DOHH2 (cell line): ENCODE measurements at regions not wholly inside any gene's neighbourhood (a gene's known extent, or its start where the extent isn't known, plus 50 kb on each side); places are given as distances from the start of the nearest gene placed in this dataset.

Source experiments
- H3F3A ChIP-seq: fragments of 200-600 bp; sonication (generic), shearing (Covaris generic); 2 replicates; pipeline ENCODE4 v1.6.0; 2016; ENCODE audit warnings: antibody characterized with exemption, mild to moderate bottlenecking; ENCODE audit not compliant: control insufficient read depth, insufficient read depth
- H3K27ac ChIP-seq: fragments of 200-600 bp; sonication (generic); 2 replicates; pipeline ENCODE4 v1.5.1; 2014; ENCODE audit warnings: low read depth, mild to moderate bottlenecking, low read length, moderate library complexity
- H3K27me3 ChIP-seq: fragments of 200-600 bp; sonication (generic); 2 replicates; pipeline ENCODE4 v1.6.1; 2014; ENCODE audit warnings: mild to moderate bottlenecking, low read length, mixed read lengths; ENCODE audit not compliant: control insufficient read depth
- H3K36me3 ChIP-seq: fragments of 200-600 bp; sonication (generic); 2 replicates; pipeline ENCODE4 v1.6.1; 2014; ENCODE audit warnings: mild to moderate bottlenecking, low read length, moderate library complexity, mixed read lengths; ENCODE audit not compliant: control insufficient read depth
- H3K4me1 ChIP-seq: fragments of 200-600 bp; sonication (generic); 2 replicates; pipeline ENCODE4 v1.6.1; 2014; ENCODE audit warnings: mild to moderate bottlenecking, low read length, mixed read lengths; ENCODE audit not compliant: control insufficient read depth
- H3K4me2 ChIP-seq: fragments of 200-600 bp; sonication (generic); 2 replicates; pipeline ENCODE4 v1.6.0; 2014; ENCODE audit warnings: mild to moderate bottlenecking, low read length, moderate library complexity
- H3K4me3 ChIP-seq: fragments of 200-600 bp; sonication (generic); 2 replicates; pipeline ENCODE4 v1.5.1; 2014; ENCODE audit warnings: mild to moderate bottlenecking, low read length, mixed read lengths
- H3K79me2 ChIP-seq: fragments of 200-600 bp; sonication (generic); 2 replicates; pipeline ENCODE4 v1.6.1; 2014; ENCODE audit warnings: mild to moderate bottlenecking, low read length, mixed read lengths; ENCODE audit not compliant: control insufficient read depth
- H3K9me2 ChIP-seq: fragments of 200-600 bp; sonication (generic); replicated peaks from 2 replicates; pipeline ENCODE4 v1.6.1; 2014; ENCODE audit warnings: mild to moderate bottlenecking, low read length, mixed read lengths; ENCODE audit not compliant: control insufficient read depth
- H3K9me3 ChIP-seq: fragments of 200-600 bp; sonication (generic); 2 replicates; pipeline ENCODE4 v1.6.1; 2014; ENCODE audit warnings: antibody characterized with exemption, low read length, mixed read lengths; ENCODE audit not compliant: control insufficient read depth, insufficient read depth
- H4K20me1 ChIP-seq: fragments of 200-600 bp; sonication (generic); 2 replicates; pipeline ENCODE4 v1.6.0; 2014; ENCODE audit warnings: low read depth, mild to moderate bottlenecking, antibody characterized with exemption, low read length, moderate library complexity; ENCODE audit not compliant: control insufficient read depth, insufficient read depth
- EZH2phosphoT487 ChIP-seq: fragments of 200-600 bp; sonication (generic); IDR thresholded peaks from 2 replicates; pipeline ENCODE4 v1.6.1; 2017; ENCODE audit warnings: borderline replicate concordance, mild to moderate bottlenecking, antibody characterized with exemption, low read length, moderate library complexity, mixed read lengths
- TF ChIP-seq, protein P1 (sequence below): fragments of 200-600 bp; sonication (generic); IDR thresholded peaks from one replicate; pipeline ENCODE4 v1.5.1; 2014; ENCODE audit warnings: antibody characterized with exemption, mild to moderate bottlenecking, low read depth, low read length; ENCODE audit not compliant: poor library complexity, severe bottlenecking

DNA sequence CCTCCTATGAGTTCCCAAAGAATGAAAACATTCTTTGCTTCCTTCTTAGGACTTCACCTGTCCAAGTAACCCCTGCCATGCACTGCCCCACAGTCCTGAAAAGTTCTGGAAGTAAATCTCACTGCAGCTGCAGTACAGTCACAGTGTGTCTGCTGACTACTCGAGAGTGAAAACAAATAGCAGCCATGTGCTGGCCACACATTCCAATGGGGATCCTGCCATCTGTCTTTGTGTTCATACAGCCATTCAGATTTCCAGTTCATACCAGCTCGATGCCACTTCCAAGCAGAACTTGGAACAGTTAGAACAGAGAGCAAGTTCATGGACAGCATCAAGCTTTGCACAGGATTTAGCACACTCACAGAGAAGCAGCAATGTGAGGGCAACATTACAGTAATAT lies 629.9 kb upstream of the ACVR2A start:
- Histone ChIP-seq H3K4me3 (no peak overlapping the region), H3K36me3 (no peaks in the 10 kb centered on the region), H3K27ac (no peak overlapping the region), H4K20me1 (no peaks in the 10 kb centered on the region), H3K9me2 (no peaks in the 10 kb centered on the region), H3K27me3 (no peaks in the 10 kb centered on the region), H3K79me2 (no peaks in the 10 kb centered on the region), H3F3A (no peaks in the 10 kb centered on the region), H3K9me3 (no peaks in the 10 kb centered on the region; the same call in 1 of the 2 replicates), H3K4me2 (no peak overlapping the region), H3K4me1 (no peaks in the 10 kb centered on the region)
- TF ChIP-seq, protein P1, sequence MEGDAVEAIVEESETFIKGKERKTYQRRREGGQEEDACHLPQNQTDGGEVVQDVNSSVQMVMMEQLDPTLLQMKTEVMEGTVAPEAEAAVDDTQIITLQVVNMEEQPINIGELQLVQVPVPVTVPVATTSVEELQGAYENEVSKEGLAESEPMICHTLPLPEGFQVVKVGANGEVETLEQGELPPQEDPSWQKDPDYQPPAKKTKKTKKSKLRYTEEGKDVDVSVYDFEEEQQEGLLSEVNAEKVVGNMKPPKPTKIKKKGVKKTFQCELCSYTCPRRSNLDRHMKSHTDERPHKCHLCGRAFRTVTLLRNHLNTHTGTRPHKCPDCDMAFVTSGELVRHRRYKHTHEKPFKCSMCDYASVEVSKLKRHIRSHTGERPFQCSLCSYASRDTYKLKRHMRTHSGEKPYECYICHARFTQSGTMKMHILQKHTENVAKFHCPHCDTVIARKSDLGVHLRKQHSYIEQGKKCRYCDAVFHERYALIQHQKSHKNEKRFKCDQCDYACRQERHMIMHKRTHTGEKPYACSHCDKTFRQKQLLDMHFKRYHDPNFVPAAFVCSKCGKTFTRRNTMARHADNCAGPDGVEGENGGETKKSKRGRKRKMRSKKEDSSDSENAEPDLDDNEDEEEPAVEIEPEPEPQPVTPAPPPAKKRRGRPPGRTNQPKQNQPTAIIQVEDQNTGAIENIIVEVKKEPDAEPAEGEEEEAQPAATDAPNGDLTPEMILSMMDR: no peak
- no peak for TF ChIP-seq EZH2phosphoT487

DNA sequence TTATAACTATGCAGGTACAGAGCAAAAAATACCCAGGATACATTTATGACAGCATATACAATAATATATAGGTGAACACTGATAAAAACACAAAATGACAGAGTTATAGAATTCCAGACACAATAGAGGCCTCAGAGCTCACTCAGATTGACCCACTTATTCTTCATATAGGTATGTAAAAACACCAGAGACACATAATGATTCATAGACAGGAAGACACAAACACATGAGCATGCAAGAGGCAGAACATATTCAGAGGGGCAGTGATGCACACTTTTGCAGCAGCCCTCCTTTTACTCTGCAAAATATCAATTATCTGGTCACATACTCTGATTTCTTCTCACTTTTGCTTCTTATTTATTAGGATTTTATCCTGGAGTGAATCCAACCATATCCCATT lies 633.3 kb upstream of the ACVR2A start:
- no peaks in the 10 kb centered on the region for H3K4me1 ChIP-seq
- no peak overlapping the region for H3K4me3 ChIP-seq
- no peak overlapping the region for H3K4me2 ChIP-seq
- TF ChIP-seq, protein P1: no peak
- TF ChIP-seq EZH2phosphoT487: no peak
- no peaks in the 10 kb centered on the region for H3K27me3 ChIP-seq
- no peaks in the 10 kb centered on the region for H4K20me1 ChIP-seq
- H3K79me2 ChIP-seq: no peaks in the 10 kb centered on the region
- no peaks in the 10 kb centered on the region for H3K36me3 ChIP-seq
- H3K9me3 ChIP-seq: no peaks in the 10 kb centered on the region; the same call in 1 of the 2 replicates
- no peak overlapping the region for H3K27ac ChIP-seq
- no peaks in the 10 kb centered on the region for H3F3A ChIP-seq
- H3K9me2 ChIP-seq: no peaks in the 10 kb centered on the region

DNA sequence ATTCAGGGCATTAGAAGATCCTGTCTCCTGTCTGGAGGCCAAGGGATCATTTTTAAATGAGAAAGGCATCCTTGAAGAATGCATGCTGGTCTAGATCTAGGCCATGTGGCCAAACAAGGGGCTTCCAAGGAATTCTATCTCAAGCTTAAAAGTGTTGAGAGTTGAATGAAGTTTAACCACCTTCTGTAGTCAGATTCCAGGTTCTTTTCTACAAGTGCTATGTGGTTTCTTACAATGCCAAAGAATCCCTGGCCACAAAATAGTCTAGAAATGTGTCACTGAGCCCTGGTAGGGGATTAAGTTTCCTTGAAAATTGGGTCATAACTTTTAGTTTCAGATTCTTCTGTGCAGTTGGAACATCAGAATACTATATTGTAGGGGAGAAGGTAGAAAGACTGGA lies 640.7 kb upstream of the ACVR2A start:
- no peak for TF ChIP-seq EZH2phosphoT487
- TF ChIP-seq, protein P1: no peak
- Histone ChIP-seq H3F3A (peaks cover 1% of the 10 kb centered on the region; the same call in 1 of the 2 replicates), H3K79me2 (no peaks in the 10 kb centered on the region), H3K9me3 (peaks cover 7% of the 10 kb centered on the region; the same call in 1 of the 2 replicates), H3K9me2 (no peaks in the 10 kb centered on the region), H3K4me1 (peaks cover 18% of the 10 kb centered on the region), H3K27me3 (no peaks in the 10 kb centered on the region), H3K4me2 (no peak overlapping the region), H3K27ac (no peak overlapping the region), H4K20me1 (no peaks in the 10 kb centered on the region), H3K4me3 (no peak overlapping the region), H3K36me3 (no peaks in the 10 kb centered on the region)
